ENCODE measurements at regions not wholly inside any gene's neighbourhood (a gene's known extent, or its start where the extent isn't known, plus 50 kb on each side); places are given as distances from the start of the nearest gene placed in this dataset.
"Not testable (repeated sequence)": the region's sequence is repeated elsewhere in the genome, so short reads cannot be mapped to it uniquely, and the experiment has no call there.

- no peak for TF ChIP-seq SPI1 (IDR thresholded peaks at IDR 0.05; ENCODE audit: low read depth, low read length)
- TF ChIP-seq PAX5 (IDR thresholded peaks at IDR 0.05; ENCODE audit: insufficient read depth, low read length, severe bottlenecking) = no peak
- DNase-seq (ENCODE audit: insufficient read length, low spot score) = no peak
- no peak for FAIRE-seq
Measured at GRCh38 chr15:62904041-62904910, 138.3 kb upstream of the TPM1 start.

GRCh38 chr15:62906627-62907026, 135.9 kb upstream of the TPM1 start:
- FAIRE-seq (no peak), DNase-seq (ENCODE audit: insufficient read length, low spot score) (no peak)
- TF ChIP-seq TAF1 (IDR thresholded peaks at IDR 0.05; ENCODE audit: low read depth, low read length) (no peak), PAX5 (IDR thresholded peaks at IDR 0.05; ENCODE audit: insufficient read depth, low read length, severe bottlenecking) (no peak), POU2F2 (IDR thresholded peaks at IDR 0.05; ENCODE audit: low read depth, low read length) (no peak), POLR2A (IDR thresholded peaks at IDR 0.05; ENCODE audit: low read depth, low read length) (no peak), SPI1 (IDR thresholded peaks at IDR 0.05; ENCODE audit: low read depth, low read length) (no peak), POLR2AphosphoS5 (IDR thresholded peaks at IDR 0.05; ENCODE audit: low read depth, low read length) (no peak)

GRCh38 chr15:62907275-62907674, 135.3 kb upstream of the TPM1 start:
- no peak for TF ChIP-seq POLR2AphosphoS5 (IDR thresholded peaks at IDR 0.05; ENCODE audit: low read depth, low read length)
- no peak for TF ChIP-seq POU2F2 (IDR thresholded peaks at IDR 0.05; ENCODE audit: low read depth, low read length)
- TF ChIP-seq POLR2A (IDR thresholded peaks at IDR 0.05; ENCODE audit: low read depth, low read length) = no peak
- no peak for TF ChIP-seq TAF1 (IDR thresholded peaks at IDR 0.05; ENCODE audit: low read depth, low read length)
- TF ChIP-seq SPI1 (IDR thresholded peaks at IDR 0.05; ENCODE audit: low read depth, low read length) = no peak
- TF ChIP-seq PAX5 (IDR thresholded peaks at IDR 0.05; ENCODE audit: insufficient read depth, low read length, severe bottlenecking) = no peak
- no peak for FAIRE-seq
- no peak for DNase-seq (ENCODE audit: insufficient read length, low spot score)

- not testable (repeated sequence) for FAIRE-seq; DNase-seq (ENCODE audit: insufficient read length, low spot score)
Measured at GRCh38 chr15:62908341-62908740, 134.2 kb upstream of the TPM1 start.

GRCh38 chr15:62909257-62909656, 133.3 kb upstream of the TPM1 start:
- TF ChIP-seq PAX5 (IDR thresholded peaks at IDR 0.05; ENCODE audit: insufficient read depth, low read length, severe bottlenecking) (no peak), POLR2A (IDR thresholded peaks at IDR 0.05; ENCODE audit: low read depth, low read length) (no peak), POLR2AphosphoS5 (IDR thresholded peaks at IDR 0.05; ENCODE audit: low read depth, low read length) (no peak), TAF1 (IDR thresholded peaks at IDR 0.05; ENCODE audit: low read depth, low read length) (no peak), SPI1 (IDR thresholded peaks at IDR 0.05; ENCODE audit: low read depth, low read length) (no peak), POU2F2 (IDR thresholded peaks at IDR 0.05; ENCODE audit: low read depth, low read length) (no peak)
- FAIRE-seq (no peak), DNase-seq (ENCODE audit: insufficient read length, low spot score) (no peak)

GRCh38 chr15:62912282-62912681, 130.3 kb upstream of the TPM1 start:
- FAIRE-seq (no peak), DNase-seq (ENCODE audit: insufficient read length, low spot score) (no peak)
- TF ChIP-seq POLR2AphosphoS5 (IDR thresholded peaks at IDR 0.05; ENCODE audit: low read depth, low read length) = no peak
- TF ChIP-seq TAF1 (IDR thresholded peaks at IDR 0.05; ENCODE audit: low read depth, low read length) = no peak
- no peak for TF ChIP-seq POLR2A (IDR thresholded peaks at IDR 0.05; ENCODE audit: low read depth, low read length)
- TF ChIP-seq PAX5 (IDR thresholded peaks at IDR 0.05; ENCODE audit: insufficient read depth, low read length, severe bottlenecking) = no peak
- TF ChIP-seq POU2F2 (IDR thresholded peaks at IDR 0.05; ENCODE audit: low read depth, low read length) = no peak
- no peak for TF ChIP-seq SPI1 (IDR thresholded peaks at IDR 0.05; ENCODE audit: low read depth, low read length)

GRCh38 chr15:62912808-62913207, 129.7 kb upstream of the TPM1 start:
- DNase-seq (ENCODE audit: insufficient read length, low spot score) (no peak), FAIRE-seq (no peak)
- no peak for TF ChIP-seq POLR2AphosphoS5 (IDR thresholded peaks at IDR 0.05; ENCODE audit: low read depth, low read length)

GRCh38 chr15:62913246-62913645, 129.3 kb upstream of the TPM1 start:
- no peak for FAIRE-seq

GRCh38 chr15:62914461-62915079, 128.0 kb upstream of the TPM1 start:
- FAIRE-seq (no peak), DNase-seq (ENCODE audit: insufficient read length, low spot score) (no peak)
- TF ChIP-seq POU2F2 (IDR thresholded peaks at IDR 0.05; ENCODE audit: low read depth, low read length) (no peak), TAF1 (IDR thresholded peaks at IDR 0.05; ENCODE audit: low read depth, low read length) (no peak), POLR2AphosphoS5 (IDR thresholded peaks at IDR 0.05; ENCODE audit: low read depth, low read length) (no peak), PAX5 (IDR thresholded peaks at IDR 0.05; ENCODE audit: insufficient read depth, low read length, severe bottlenecking) (no peak), POLR2A (IDR thresholded peaks at IDR 0.05; ENCODE audit: low read depth, low read length) (no peak), SPI1 (IDR thresholded peaks at IDR 0.05; ENCODE audit: low read depth, low read length) (no peak)

More at GRCh38 chr15:62913246-62913645, 129.3 kb upstream of the TPM1 start:
- DNase-seq (ENCODE audit: insufficient read length, low spot score) = no peak
- TF ChIP-seq POLR2AphosphoS5 (IDR thresholded peaks at IDR 0.05; ENCODE audit: low read depth, low read length) (no peak), SPI1 (IDR thresholded peaks at IDR 0.05; ENCODE audit: low read depth, low read length) (no peak), POU2F2 (IDR thresholded peaks at IDR 0.05; ENCODE audit: low read depth, low read length) (no peak), TAF1 (IDR thresholded peaks at IDR 0.05; ENCODE audit: low read depth, low read length) (no peak), POLR2A (IDR thresholded peaks at IDR 0.05; ENCODE audit: low read depth, low read length) (no peak), PAX5 (IDR thresholded peaks at IDR 0.05; ENCODE audit: insufficient read depth, low read length, severe bottlenecking) (no peak)
